ENCODE measurements at regions not wholly inside any gene's neighbourhood (a gene's known extent, or its start where the extent isn't known, plus 50 kb on each side); places are given as distances from the start of the nearest gene placed in this dataset.

GRCh38 chr2:196440413-196440812, 199.1 kb upstream of the CCDC150 start:
- TF ChIP-seq, protein P1, sequence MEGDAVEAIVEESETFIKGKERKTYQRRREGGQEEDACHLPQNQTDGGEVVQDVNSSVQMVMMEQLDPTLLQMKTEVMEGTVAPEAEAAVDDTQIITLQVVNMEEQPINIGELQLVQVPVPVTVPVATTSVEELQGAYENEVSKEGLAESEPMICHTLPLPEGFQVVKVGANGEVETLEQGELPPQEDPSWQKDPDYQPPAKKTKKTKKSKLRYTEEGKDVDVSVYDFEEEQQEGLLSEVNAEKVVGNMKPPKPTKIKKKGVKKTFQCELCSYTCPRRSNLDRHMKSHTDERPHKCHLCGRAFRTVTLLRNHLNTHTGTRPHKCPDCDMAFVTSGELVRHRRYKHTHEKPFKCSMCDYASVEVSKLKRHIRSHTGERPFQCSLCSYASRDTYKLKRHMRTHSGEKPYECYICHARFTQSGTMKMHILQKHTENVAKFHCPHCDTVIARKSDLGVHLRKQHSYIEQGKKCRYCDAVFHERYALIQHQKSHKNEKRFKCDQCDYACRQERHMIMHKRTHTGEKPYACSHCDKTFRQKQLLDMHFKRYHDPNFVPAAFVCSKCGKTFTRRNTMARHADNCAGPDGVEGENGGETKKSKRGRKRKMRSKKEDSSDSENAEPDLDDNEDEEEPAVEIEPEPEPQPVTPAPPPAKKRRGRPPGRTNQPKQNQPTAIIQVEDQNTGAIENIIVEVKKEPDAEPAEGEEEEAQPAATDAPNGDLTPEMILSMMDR (IDR thresholded peaks at IDR 0.05): no peak
- no peak for TF ChIP-seq POLR2A (IDR thresholded peaks at IDR 0.05)

Measured in lower leg skin (tissue), 3 donors.